ENCODE measurements at regions not wholly inside any gene's neighbourhood (a gene's known extent, or its start where the extent isn't known, plus 50 kb on each side); places are given as distances from the start of the nearest gene placed in this dataset.

DNA sequence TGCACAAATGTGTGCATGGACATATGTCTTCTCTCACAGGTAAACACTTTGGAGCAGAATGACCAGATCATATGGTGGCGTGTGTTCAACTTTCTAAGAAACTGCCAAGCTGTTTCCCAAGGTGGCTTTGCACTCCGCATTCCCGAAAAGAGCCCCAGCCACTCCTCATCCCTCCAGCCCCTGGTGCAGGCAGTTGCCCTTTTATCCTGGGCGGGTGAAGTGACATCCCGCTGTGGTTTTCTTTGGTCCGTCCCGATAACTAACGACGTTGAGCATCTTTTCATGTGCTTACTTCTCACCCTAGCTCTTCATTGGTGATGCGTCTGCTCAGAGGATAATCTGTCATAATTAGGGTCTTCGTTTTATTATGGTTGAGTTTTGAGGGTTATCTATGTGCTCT lies 612.5 kb downstream of the MATN1 start:
- H3K4me3 ChIP-seq (ENCODE audit: low read depth, low read length), result no peak overlapping the region
- TF ChIP-seq, protein P1, sequence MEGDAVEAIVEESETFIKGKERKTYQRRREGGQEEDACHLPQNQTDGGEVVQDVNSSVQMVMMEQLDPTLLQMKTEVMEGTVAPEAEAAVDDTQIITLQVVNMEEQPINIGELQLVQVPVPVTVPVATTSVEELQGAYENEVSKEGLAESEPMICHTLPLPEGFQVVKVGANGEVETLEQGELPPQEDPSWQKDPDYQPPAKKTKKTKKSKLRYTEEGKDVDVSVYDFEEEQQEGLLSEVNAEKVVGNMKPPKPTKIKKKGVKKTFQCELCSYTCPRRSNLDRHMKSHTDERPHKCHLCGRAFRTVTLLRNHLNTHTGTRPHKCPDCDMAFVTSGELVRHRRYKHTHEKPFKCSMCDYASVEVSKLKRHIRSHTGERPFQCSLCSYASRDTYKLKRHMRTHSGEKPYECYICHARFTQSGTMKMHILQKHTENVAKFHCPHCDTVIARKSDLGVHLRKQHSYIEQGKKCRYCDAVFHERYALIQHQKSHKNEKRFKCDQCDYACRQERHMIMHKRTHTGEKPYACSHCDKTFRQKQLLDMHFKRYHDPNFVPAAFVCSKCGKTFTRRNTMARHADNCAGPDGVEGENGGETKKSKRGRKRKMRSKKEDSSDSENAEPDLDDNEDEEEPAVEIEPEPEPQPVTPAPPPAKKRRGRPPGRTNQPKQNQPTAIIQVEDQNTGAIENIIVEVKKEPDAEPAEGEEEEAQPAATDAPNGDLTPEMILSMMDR (IDR thresholded peaks at IDR 0.05; ENCODE audit: low read depth, low read length), result no peak

DNA sequence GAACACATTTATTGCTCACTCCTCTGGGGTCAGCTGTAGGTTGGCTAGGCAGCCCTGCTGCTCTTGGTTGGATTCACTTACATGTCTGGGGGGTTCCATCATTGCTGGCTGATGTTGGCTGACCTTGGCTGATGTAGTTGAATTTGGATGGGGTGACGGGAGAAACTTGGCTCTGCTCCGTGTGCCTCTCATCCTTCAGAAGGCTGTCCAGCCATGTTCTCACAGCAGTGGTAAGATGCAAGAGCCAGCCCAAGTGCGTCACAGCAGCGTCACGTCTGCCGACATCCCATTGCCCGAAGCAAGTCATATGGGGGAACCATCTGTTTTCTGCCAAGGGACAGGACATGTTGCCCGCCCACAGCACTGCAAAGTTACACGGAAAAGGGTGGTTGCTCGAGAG lies 613.5 kb downstream of the MATN1 start:
- TF ChIP-seq, protein P1 (IDR thresholded peaks at IDR 0.05; ENCODE audit: low read depth, low read length), result no peak
- no peak overlapping the region for H3K4me3 ChIP-seq (ENCODE audit: low read depth, low read length)

- no peak overlapping the region for H3K4me3 ChIP-seq (ENCODE audit: low read depth, low read length)
- TF ChIP-seq, protein P1 (IDR thresholded peaks at IDR 0.05; ENCODE audit: low read depth, low read length), result no peak
These were observed 615.2 kb downstream of the MATN1 start for GRCh38 chr1:30108186-30108585.

DNA sequence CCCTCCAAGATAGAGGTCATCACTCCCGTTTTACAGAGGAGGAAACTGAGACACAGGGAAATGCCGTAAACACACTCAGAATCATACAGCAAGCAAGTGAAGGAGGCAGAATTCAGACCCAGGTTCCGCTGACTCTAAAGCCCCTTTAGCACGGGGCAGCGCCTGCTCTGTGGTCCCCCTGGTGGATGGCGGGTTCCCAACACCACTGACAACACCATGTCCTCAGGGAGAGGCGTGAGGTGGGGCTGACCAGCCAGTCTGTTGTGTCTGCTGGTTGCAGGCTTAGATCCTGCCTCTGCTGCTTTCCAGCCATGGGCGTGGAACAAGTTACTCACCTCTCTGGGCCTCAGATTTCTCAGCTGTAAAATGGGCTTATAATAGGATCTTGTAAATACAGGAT lies 617.3 kb downstream of the MATN1 start:
- H3K4me3 ChIP-seq (ENCODE audit: low read depth, low read length), result no peak overlapping the region
- TF ChIP-seq, protein P1 (IDR thresholded peaks at IDR 0.05; ENCODE audit: low read depth, low read length), result peak; percentile 51

DNA sequence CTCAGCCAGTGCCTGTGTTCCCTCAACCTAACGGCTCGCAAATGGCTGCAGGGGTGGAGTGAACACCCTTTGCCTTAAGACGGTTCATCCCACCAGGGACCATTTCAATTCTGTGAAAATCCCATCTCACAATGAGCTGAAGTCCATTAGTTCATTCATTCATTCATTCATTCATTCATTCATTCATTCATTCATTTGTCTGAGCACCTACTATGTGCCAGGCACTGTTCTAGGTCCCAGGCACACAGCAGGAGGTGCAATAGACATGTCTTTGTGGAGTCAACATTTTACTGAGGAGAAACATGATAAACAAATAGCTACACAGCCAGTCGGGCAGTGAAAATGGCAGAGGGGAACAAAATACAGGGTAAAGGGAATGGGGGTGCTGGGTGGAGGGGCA lies 618.8 kb downstream of the MATN1 start:
- no peak overlapping the region for H3K4me3 ChIP-seq (ENCODE audit: low read depth, low read length)
- TF ChIP-seq, protein P1 (IDR thresholded peaks at IDR 0.05; ENCODE audit: low read depth, low read length), result no peak

DNA sequence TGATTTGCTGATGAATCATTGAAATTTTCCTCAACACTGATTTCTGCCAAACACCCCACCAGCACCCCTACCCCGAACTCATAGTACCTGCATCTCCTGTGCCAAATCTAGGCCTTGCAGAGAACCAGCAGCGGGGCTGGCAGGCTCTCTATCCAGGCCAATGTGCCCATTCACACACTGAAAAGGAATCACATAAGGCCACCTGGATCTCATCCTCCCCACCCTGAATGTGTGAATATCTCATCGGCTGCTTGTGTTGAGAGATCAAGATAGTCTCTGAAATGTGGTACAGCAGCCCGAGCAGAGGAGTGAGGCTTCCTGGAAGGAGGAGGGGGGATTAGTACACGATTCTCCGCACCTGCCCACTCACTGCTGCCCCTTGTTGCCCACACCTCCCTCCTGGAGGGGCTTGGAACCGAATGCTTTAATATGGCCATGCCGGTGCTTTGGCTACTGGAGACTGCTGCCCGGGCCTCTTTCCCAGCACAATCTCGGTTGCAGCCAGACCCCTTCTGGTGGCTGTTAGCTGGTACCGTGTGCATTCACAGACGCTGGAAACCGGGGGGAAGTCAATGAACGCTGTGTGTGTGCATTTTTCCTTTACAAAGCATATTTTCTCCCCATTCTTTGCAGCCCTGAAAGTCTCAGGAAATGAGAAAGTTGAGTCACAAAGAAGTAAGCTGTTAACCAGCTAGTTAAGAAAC lies 619.5 kb downstream of the MATN1 start:
- TF ChIP-seq, protein P1 (IDR thresholded peaks at IDR 0.05; ENCODE audit: low read depth, low read length), result no peak
- H3K4me3 ChIP-seq (ENCODE audit: low read depth, low read length), result no peak overlapping the region

- no peak overlapping the region for H3K4me3 ChIP-seq (ENCODE audit: low read depth, low read length)
These were observed 620.8 kb downstream of the MATN1 start for GRCh38 chr1:30102605-30103004.

More at GRCh38 chr1:30102605-30103004, 620.8 kb downstream of the MATN1 start:
- TF ChIP-seq, protein P1 (IDR thresholded peaks at IDR 0.05; ENCODE audit: low read depth, low read length), result no peak

Measured in WI38 (cell line).